Activated T-helper 9 cell treated with anti-CD3 and anti-CD28 coated beads, Interleukin-2, amount 50 U/mL, for 16 hours (primary cell): ENCODE measurements at regions not wholly inside any gene's neighbourhood (a gene's known extent, or its start where the extent isn't known, plus 50 kb on each side); places are given as distances from the start of the nearest gene placed in this dataset.
"Not testable (repeated sequence)": the region's sequence is repeated elsewhere in the genome, so short reads cannot be mapped to it uniquely, and the experiment has no call there.

Source experiments
- DNase-seq: peaks from one replicate; pipeline ENCODE4 v3.0.0-alpha.2; 2020; ENCODE audit warnings: low read depth

DNA sequence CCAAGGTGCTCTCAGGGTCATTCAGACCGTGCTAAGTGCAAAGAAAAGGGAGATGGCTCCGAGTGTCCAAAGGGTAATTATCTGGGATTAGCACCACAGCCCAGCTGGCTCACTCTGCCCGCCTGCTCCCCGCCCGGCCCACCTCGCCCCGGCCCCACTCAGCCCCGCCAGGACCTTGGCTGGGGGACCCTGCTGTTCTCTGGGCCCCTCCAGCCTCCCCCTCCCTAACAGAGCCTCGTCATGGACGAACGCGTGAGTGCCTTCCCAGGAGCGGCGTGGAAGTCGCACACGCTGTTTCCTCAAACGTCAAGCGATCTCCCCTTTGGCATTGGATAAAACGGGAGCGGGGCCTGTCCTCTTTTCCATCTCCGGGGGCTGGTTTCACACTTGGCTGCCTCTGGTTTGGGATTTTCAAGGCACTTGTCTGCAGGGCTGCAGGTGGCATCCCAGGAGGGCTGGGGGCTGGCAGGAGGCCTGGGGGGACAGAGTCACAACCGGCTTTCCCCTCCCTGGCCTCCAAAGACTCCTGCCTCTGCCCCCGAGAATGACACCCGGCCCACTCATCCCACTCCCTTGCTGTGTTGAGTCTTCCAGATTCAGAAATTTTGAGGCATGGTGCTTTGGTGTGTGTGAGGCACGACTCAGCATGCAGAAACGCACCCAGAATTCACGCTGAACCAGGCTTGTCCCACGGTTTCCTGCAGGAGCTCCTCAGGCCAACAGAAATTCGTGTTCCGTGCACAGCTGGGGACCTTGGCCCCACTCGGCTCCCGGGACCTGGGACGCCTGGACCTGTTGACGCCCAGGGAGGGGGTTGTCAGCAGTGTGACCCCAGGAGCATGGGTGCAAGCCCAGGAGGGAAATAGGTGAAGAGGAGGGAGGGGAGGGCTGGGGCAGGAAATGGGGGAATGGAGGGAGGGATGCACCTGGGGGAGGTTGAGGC, 110.0 kb downstream of the PDGFA start:
- DNase-seq = no peak

DNA sequence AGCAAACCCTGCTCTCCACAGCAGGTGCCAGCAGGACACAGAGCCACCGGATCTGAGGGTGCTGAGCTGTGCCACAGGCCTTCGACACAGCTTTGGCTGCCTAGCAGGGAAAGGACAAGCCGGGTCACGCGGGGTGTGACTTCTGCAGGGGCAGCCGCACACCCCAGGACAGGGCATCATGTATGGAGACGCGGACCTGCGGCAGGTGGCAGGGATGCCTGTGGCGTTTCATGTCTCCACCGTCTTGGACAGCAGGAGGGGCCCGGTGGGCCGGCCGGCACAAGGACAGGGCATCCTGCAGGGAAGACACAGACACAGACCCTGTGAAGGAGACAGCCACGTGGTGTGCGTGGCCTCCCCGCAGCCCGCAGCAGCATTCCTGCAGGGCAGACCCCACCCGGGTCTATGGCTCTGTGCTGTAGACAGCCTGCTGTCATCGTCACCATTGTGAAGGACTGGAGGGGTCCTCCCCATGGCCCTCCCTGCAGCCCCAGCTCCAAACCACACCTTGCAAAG, 109.2 kb downstream of the PDGFA start:
- no peak for DNase-seq

DNA sequence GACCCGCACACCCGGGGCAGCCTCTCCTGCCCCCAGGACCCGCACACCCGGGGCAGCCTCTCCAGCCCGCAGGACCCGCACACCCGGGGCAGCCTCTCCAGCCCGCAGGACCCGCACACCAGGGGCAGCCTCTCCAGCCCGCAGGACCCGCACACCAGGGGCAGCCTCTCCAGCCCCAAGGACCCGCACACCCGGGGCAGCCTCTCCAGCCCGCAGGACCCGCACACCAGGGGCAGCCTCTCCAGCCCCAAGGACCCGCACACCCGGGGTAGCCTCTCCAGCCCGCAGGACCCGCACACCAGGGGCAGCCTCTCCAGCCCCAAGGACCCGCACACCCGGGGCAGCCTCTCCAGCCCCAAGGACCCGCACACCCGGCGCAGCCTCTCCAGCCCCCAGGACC, 108.5 kb downstream of the PDGFA start:
- DNase-seq = not testable (repeated sequence)

DNA sequence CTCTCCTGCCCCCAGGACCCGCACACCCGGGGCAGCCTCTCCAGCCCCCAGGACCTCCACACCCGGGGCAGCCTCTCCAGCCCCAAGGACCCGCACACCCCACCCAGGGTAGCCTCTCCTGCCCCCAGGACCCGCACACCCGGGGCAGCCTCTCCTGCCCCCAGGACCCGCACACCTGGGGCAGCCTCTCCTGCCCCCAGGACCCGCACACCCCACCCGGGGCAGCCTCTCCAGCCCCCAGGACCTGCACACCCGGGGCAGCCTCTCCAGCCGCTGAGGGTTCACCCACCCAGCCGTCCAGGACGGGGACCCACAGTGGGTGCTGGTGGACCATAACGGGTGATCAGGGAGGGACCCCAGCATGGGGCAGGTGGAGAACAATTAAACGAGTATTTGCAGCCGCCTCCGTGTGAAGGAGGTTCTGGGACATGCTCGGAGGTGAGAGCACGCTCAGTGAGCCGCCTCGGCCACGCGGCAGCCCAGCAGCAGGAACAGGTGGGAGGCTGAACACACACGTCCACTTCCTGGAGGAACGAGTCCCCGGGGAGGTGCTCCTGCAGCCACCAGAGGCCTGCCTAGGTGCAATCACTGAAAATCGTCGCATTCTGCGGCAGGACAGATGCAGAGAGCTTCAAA, 107.9 kb downstream of the PDGFA start:
- no peak for DNase-seq

DNA sequence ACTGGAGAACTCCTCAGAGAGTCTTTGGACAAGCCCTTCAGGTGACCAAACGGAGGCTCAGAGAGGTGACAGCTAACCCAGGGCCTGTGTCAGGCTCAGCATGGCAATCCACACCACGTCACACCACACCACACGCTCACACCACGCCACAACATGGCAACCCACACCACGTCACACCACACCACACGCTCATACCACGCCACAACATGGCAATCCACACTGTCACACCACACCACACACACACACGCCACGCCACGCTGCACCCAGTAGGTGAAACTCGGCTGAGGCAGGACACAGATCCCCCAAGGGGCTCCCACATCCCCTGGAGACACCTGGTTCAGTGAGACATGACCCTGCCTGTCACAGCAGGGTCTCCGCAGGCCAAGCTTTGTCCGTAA, 107.3 kb downstream of the PDGFA start:
- DNase-seq = no peak

DNA sequence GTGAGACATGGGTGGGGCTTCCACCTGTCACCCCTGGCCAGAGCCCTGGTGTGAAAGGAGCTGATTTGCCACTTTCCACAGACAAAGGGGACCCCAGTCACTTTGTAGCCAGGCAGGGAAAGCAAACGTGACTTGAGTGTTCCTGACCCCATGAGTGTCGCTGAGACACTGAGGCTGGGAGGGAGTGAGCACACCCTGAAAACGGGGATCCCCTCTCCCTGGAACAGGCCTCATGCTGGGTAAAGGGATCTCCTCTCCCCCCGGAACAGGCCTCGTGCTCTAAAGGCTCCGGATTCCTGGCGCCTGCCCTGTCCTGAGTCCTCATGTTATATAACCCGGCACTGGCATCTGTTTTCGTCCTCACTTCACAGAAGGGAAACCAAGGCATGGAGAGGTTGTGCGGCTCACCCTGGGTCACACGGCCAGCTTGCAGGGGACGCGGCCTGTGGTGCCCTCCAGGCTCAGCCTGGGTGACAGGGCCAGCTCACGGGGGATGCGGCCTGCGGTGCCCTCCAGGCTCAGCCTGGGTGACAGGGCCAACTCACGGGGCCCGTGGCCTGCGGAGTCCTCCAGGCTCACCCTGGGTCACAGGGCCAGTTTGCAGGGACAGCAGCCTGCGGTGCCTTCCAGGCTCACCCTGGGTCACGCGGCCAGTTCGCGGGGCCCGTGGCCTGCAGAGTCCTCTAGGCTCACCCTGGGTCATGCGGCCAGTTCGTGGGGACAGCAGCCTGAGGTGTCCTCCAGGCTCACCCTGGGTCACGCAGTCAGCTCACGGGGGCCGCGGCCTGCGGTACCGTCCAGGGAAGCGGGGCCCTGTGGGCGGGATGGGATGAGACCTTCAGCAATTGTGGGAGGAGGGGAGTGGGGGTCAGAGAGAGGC, 104.7 kb downstream of the PDGFA start:
- DNase-seq = no peak

DNA sequence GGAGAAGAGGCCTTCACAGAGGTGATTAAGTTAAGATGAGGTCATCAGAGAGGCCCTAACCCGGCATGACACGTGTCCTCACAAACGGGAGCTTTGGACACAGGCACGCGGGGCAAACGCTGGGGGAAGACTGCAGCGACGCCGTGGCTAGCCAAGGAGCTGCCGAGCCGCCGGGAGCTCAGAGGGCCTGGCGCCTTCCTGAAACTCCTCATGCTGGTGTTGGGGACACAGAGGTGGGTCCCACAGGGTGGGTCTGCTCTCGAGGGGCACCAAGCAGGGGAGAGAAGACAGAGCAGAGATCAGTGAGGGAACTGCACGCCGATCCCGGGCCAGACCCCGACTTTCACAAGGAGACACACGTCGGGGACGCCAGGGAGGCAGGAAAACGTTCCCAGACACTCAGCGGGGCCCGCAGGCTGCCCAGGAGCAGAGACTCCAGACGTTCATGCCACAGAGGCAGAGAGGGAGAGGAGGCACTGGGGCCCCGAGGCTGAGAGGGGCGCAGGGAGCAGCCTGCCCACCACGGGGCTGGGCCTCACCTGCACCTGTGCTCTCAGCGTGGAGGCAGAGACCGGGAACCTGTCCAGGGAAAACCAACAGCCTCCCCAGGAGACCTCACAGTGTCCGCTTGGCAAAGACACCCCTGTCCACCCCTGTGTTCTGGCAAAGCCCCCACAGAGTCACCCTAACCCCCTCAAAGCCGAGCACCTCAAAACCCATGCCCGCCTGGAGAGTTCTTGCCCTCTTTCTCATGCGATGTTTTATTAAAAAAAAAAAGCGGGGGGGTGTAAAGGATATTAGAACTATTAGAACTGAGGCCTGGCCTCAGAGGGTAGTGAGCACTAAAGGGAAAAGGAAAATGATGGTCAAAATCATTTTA, 103.8 kb downstream of the PDGFA start:
- no peak for DNase-seq

DNA sequence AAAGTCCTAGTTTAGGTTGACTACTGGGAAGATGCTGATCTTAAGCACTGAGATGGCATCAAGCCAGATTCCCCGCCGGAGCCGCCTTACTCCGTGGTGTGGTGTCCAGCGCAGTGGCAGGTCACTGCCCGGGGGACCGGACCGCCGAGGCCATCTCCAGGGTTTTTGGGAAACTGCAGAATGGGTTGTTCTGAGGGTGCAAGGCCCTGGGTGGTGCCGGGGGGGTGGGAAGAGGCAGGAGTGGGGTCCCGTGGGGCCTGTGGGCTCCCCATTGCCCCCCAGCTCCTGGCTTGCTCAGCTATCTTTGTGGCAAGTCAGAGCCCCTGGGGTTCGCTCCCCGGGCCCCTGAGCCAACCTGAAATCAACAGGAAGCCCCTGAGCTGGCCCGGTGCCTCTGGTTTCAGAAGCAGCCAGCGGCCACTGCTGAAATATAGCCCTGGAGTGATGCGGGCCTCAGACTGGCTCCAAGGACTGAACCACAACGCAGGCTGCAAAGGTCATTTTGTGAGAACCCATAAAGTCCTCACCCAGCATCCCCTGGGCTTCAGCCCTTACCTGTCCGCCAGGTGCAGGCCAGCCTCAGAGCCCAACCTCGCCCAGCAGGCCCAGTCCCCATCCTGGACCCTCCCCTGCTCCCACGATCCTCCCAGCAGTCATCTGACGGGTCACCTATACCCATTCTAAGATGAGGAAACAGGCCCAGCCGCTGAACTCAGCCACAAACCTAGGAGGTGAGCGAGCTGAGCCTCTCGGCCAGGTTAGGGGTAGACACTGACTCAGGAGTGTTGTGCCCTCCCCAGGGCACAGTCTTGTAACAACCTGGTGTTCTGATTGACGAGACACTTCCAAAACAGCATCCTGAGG, 102.7 kb downstream of the PDGFA start:
- DNase-seq = no peak

DNA sequence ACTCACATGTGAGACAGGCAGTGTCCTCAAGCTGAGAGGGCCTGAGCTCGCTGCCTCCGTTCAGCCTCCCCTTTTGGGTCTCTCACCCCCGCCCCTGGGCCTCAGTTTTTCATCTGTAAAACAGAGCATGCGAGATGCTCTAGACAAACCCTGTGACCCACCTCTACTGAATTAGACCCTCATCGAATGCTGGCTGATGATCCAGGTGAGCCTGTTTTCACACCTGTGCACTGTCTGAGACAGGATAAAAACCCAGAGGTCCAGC, 102.1 kb downstream of the PDGFA start:
- DNase-seq = no peak

DNA sequence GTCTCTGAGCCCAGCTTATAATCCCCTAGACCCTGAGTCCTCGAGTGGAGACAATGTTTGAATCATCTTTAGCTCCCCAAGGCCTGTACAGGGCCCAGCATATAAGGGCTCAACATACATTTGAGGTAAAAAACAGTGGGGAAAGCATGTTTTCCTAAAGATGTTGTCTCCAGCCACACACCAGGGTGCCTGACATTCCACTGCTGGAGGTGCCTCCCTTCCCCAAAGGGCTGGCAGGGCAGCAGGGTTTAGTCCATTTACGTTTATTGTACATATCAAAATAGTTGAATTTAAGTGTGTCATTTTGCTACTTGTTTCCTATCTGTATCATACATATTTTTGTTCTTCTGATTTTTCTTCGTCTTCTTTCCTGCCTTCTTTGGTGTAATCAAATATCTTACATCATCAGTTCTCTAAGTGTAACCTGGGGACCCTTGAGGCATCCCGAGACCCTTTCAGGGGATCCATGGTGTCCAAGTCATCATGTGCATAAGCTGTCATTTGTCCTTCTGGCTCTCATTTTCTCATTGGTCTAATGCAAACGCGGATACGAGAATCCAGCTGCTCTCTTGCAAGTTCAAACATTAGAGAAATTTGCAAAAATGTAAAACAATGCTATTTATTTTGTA, 101.6 kb downstream of the PDGFA start:
- DNase-seq = no peak

DNA sequence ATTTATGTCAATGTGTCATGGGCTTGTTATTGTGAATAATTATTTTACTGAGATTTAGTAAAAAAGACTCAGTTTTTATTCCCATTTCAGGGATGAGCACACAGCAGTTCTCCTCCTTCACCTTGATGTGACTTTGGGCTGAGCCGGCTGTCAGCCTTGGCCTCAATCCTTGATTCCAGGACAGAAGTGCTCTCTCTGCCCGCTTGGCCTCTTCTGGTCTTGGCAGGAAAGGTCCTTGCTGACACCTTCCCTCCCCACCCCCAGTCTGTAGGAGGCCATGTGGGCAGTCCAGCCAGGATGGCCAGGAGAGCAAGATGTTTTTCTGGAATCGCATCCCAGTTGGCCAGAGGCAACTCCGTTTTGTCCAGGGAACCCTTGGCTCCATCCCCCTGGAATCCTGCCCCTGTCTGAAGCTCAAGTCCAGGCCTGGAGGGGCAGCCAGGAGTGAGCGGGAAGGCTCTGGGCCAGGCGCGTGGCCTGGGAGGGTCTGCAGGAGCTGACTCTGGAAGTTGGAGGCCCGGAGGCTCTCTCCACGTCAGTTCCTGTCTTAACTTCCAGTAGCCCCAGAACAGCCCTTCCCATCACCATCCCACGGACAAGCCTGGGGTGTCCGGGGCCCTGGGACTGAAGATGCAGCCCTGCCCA, 100.9 kb downstream of the PDGFA start:
- no peak for DNase-seq

DNA sequence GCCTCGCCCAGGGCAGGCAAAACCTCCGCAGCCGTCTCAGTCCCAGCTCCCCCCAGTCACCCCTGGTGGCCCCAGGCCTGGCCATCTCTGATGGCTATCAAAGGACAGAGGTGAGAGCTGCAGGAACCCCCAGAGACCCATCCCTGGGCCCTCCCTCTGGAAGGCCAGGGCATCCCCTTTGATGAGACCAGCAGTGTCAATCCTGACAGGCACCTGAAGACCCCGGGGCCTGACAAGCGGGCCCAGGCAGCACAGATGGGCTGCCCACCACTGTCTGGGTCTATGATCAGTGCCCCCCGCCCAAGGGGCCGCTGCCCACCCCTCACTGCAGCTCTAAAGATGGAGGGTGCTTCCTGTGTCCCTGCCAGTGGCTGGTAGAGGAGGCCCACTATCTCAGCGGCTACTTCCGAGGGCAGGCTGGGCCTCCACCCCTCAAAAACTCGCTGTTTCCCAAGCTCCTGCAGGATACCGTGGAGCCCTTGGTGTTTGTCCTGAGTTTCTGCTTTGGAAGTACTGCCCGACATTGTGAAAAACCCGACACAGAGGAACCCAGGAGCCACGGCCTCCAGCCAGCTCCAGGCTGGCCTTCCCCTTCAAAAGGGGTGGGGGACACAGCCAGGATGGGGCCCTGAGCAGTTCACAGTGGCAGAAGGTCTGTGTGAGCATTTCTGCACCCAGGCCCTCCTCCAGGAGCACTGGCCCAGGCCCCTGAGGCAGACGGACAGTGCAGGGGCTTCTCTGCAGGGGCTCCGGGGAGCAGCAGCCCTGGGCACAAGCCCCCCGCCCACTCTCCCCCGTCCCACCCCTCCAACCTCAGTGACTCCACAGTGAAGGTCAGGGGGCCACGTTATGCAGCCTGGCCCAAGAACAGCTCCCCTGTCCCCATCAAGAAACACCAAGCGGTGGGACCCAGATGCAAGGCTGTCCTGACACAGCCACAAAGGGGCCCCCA, 99.2 kb downstream of the PDGFA start:
- no peak for DNase-seq

DNA sequence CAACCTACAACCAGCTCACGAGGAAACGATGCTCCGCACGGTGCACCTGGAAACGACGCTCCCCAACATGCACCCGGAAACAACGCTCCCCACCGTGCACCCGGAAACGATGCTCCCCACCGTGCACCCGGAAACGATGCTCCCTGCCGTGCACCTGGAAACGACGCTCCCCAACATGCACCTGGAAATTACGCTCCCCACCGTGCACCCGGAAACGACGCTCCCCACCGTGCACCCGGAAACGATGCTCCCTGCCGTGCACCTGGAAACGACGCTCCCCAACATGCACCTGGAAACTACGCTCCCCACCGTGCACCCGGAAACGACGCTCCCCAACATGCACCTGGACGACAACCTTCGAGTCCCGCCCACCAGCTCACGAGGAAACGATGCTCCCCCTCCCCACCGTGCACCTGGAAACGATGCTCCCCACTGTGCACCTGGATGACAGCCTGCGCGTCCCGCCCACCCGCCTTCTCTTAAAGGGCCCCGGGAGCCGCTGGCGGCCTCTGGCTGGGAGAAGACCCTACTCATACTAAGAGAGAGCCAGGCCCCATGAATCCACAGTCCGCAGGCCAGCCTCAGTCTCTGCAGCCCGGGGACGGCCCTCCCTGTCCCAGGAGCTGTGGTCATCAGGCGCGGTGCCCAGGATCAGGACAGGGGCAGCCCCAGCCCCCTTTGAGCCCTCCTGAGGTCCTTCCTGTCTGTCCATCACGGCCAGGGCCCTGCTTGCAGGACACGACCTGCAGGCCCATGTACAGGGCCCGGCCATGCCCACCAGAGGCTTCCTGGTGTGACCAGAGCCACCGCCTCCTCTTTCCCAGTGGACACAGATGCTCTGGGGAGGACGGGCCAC, 98.3 kb downstream of the PDGFA start:
- DNase-seq = no peak

DNA sequence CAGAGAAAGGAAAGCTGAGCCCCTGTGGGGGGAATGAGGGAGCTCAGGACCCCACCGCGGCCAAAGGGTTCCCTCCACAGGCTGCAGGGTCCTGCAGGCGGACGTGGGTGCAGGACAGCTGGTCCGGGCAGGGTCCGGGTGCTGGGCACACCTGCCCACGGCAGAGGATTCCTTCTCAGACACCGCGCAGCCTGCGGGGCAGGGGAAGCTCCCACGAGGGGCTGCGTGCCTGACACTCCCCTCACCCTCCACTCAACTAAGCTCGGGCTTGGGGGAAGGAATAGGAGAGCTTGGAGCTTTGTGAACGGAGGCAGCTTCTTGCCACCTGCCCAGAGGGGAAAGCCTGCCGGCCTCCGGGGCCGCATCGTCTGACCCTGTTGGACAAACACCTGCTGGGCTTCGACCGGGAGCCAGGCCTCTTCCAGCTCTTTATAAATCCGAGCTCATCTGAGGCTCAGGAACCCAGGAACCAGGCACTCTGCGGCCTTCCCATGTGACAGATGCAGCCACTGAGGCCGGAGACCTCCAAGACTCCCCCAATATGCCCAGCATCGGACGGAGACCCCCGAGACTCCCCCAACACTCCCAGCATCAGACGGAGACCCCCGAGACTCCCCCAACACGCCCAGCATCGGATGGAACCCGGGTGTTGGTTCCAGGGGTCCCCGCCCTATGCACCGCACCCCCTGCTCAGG, 97.3 kb downstream of the PDGFA start:
- no peak for DNase-seq

DNA sequence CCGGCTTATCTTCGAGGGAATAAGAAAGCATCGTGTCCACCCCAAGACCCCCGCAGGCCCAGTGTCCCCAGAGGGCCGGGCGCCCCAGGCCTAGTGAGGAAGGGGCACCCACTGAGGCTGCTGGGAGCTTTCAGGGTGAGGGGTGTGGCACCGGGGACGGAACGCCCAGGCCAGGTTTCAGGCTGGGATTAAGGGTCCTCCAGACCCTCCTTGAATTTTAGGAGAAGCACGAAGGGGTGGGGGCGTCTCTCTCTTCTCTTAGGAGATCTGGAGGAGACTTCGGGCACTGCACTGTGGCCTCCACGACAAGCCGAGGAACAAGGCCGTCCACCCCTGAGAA, 96.8 kb downstream of the PDGFA start:
- DNase-seq = no peak

DNA sequence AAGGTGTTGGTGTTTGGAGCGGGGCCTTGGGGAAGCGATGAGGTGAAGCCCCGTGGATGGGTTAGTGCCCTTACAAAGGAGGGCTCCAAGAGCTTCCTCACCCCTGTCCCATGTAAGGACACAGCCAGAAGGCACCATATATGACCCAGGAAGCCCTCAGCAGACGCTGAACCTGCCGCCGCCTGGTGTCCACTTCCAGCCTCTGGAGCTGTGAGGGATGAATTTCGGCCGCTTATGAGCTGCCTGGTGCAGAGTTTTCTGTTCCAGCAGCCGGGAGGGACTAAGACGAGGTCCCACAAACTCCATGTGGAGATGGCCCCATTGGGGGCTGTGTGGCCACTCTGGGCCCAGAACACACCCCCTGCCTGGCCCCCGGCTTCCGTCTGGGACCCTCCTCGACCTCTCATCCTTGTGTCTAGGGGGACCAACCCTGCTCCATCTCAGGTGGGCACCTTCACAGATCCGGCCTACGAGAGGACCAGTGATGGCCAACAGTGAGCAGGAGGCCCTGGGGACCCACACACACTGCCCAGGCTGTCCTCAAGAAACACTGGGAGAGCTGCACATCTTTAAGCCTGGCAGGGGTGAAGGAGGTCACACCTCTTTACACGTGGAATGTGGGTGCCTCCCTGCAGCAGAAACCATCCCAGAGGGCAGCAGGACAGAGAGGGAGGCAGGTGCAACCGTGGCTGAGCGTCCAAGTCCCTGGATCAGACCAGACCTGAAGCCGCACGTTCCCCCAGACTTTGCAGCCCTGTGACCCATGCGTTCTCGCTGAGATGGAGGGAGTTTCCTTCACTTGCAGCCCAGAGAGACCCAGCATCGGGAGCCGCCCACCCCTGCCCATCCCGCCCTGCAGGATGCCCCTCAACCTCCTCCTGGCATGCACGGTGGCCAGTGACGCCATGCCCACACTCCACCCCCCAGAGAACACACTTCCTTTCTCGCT, 96.1 kb downstream of the PDGFA start:
- DNase-seq = no peak
